Spinal cord (tissue), 9 donors: ENCODE measurements at regions not wholly inside any gene's neighbourhood (a gene's known extent, or its start where the extent isn't known, plus 50 kb on each side); places are given as distances from the start of the nearest gene placed in this dataset.

Experiments used
- DNase-seq, 6 donors: peaks; one replicate each; pipeline versions ENCODE4 v3.0.0 to v3.0.0-alpha.2; 2013 to 2015; ENCODE audit warnings: low spot score in 6 of 6, low read depth in 4 of 6
- H3K27ac ChIP-seq: one replicate; pipeline ENCODE4 v1.5.1; 2013; ENCODE audit warnings: low read depth, low read length, control low read depth
- H3K27me3 ChIP-seq: one replicate; pipeline ENCODE4 v1.6.1; 2013; ENCODE audit warnings: low read length; ENCODE audit not compliant: control insufficient read depth, insufficient read depth
- H3K36me3 ChIP-seq: one replicate; pipeline ENCODE4 v1.6.1; 2013; ENCODE audit warnings: low read length; ENCODE audit not compliant: control insufficient read depth, insufficient read depth
- H3K4me1 ChIP-seq: one replicate; pipeline ENCODE4 v1.6.1; 2013; ENCODE audit warnings: low read length; ENCODE audit not compliant: control insufficient read depth, insufficient read depth
- H3K4me3 ChIP-seq: one replicate; pipeline ENCODE4 v1.5.1; 2013; ENCODE audit warnings: low read depth, low read length, control low read depth
- H3K9me3 ChIP-seq: one replicate; pipeline ENCODE4 v1.6.1; 2013; ENCODE audit warnings: low read length; ENCODE audit not compliant: control insufficient read depth, insufficient read depth
- WGBS: methylation state at CpG from one replicate; pipeline ENCODE4 v1.1.5; 2013; ENCODE audit warnings: missing lambda C conversion rate; ENCODE audit not compliant: insufficient coverage; 5-methylcytosine and 5-hydroxymethylcytosine counted together
- donor health status: healthy.

DNA sequence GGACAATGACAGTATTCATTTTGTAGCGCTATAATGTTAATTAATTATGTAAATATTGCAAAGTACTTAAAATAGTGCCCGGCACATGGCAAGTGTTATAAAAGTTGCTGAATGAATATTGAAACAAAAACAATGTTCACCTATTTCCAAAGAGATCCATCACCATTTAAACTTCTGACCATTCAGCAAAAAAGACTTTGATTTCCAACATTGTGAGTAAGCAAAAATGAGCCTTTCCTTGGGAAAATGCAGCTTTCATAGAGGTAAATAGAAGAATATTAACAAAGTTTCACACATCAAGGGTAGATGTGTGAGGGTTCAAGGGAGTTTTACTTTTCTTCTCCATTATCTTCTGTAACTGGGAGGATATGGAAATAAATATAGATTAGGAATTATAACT, 1089.4 kb upstream of the C9orf72 start:
- no CpG with 5 or more reads among the region's 2 CpGs for WGBS

DNA sequence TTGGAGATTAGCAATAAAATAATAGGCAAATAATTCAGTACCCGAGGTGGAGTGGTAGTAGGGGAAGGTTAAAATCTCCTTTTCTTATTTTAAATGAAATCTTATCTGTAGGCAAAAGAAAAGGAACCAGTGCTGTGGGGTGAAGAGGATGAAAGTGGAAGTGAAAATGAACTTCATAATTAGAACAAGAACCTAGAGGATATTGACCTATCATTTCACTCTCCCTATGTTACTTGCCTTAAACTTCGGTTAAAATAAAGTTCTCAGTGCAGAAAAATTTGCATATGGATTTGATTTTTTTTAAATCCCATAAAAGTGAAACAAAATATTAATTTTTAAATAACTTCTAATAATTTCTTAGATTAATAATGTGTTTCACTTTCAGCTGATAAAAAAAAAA, 1094.9 kb upstream of the C9orf72 start:
- WGBS, result no CpG with 5 or more reads among the region's 2 CpGs
- Histone ChIP-seq H3K27me3 (no peaks in the 10 kb centered on the region), H3K4me3 (no peak overlapping the region), H3K27ac (no peak overlapping the region), H3K9me3 (no peaks in the 10 kb centered on the region), H3K4me1 (no peaks in the 10 kb centered on the region), H3K36me3 (no peaks in the 10 kb centered on the region)
- no peak for DNase-seq

More for the DNA sequence above, 1089.4 kb upstream of the C9orf72 start:
- H3K27me3 ChIP-seq, result no peaks in the 10 kb centered on the region
- H3K36me3 ChIP-seq, result no peaks in the 10 kb centered on the region
- H3K27ac ChIP-seq, result no peak overlapping the region
- no peak overlapping the region for H3K4me3 ChIP-seq
- no peaks in the 10 kb centered on the region for H3K4me1 ChIP-seq
- DNase-seq, result no peak
- no peaks in the 10 kb centered on the region for H3K9me3 ChIP-seq

DNA sequence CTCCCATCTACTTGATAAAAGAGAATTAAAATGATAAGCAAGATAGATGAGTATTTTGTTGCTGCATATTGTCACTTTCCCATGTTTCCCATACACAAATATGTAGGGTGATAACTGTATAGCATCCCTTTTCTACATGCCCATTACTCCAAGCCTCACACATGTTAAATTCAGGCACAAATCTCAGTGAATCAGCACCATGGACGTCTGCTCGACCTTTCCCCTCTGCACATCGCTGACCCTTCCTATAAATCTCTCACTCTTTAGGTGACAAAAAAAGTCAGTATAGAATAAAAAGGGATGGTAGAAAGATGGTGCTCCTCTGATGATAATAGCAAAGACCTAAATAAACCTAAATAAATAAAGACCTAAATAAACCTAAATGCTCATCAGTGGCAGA, 1097.7 kb upstream of the C9orf72 start:
- Histone ChIP-seq H3K4me3 (no peak overlapping the region), H3K36me3 (no peaks in the 10 kb centered on the region), H3K9me3 (no peaks in the 10 kb centered on the region), H3K27me3 (no peaks in the 10 kb centered on the region), H3K4me1 (no peaks in the 10 kb centered on the region), H3K27ac (no peak overlapping the region)
- no peak for DNase-seq
- no CpG with 5 or more reads among the region's 3 CpGs for WGBS

DNA sequence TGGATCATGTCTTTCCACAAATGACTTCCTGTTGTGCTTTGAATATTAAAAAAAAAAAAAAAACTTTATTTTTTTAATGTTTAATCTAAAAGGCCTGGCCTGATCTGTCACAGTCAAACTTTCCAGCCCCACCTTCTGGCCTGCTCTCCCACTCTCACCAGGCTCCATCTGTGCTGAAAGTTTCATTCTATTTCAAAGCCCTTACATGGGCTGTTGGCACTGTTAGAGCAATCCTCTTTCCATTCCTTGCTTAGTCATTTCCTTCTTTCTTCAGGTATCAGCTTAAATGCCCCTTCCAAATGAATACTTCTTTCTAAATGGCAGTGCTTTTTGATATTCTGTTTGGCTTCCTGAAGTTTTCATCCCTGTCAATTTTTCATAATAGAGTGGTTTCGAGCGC, 1104.8 kb upstream of the C9orf72 start:
- Histone ChIP-seq H3K27me3 (no peaks in the 10 kb centered on the region), H3K4me3 (no peak overlapping the region), H3K4me1 (no peaks in the 10 kb centered on the region), H3K36me3 (no peaks in the 10 kb centered on the region), H3K27ac (no peak overlapping the region), H3K9me3 (no peaks in the 10 kb centered on the region)
- no CpG with 5 or more reads among the region's 2 CpGs for WGBS
- DNase-seq, result no peak

DNA sequence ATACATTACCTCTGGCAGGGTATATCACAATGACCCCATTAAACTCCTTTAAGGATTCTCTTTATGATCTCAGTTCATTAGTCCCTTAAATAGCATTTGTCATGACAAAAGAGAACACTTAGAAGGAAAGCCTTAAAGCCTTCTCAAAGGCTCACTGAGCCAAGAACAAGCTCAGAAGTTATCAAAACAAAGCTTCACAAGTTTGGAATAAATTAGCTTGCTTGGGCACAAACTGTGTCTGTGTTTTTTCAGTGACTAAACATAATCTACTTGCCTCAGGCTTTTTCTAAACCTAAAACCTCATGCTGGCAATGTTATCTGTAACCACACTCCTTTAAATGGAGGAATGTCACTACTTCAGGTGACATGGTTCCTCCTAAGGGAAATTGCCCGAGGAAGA, 1114.9 kb upstream of the C9orf72 start:
- no peak overlapping the region for H3K27ac ChIP-seq
- peak in 3 of 6 donors; percentile 4 to 69 (median 25) for DNase-seq
- H3K4me1 ChIP-seq, result no peaks in the 10 kb centered on the region
- no CpG with 5 or more reads among the region's 1 CpG for WGBS
- no peak overlapping the region for H3K4me3 ChIP-seq
- no peaks in the 10 kb centered on the region for H3K36me3 ChIP-seq
- no peaks in the 10 kb centered on the region for H3K9me3 ChIP-seq
- H3K27me3 ChIP-seq, result no peaks in the 10 kb centered on the region

DNA sequence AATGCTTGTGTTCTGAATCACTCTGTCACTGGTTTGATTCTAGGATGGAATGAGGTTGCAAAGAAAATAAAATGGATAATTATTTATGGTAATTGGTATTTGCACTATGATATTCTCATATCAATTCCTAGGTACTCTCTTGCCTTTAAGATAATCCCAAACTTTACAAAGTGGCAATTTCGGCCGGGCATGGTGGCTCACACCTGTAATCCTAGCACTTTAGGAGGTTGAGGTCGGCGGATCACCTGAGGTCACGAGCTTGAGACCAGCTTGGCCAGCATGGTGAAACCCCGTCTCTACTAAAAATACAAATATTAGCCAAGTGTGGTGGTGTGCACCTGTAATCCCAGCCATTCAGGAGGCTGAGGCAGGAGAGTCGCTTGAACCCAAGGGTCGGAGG, 1118.7 kb upstream of the C9orf72 start:
- Histone ChIP-seq H3K4me3 (no peak overlapping the region), H3K27me3 (no peaks in the 10 kb centered on the region), H3K27ac (no peak overlapping the region), H3K4me1 (no peaks in the 10 kb centered on the region), H3K9me3 (no peaks in the 10 kb centered on the region), H3K36me3 (no peaks in the 10 kb centered on the region)
- no peak for DNase-seq
- 98% methylated on average over 4 of the region's 8 CpGs for WGBS

DNA sequence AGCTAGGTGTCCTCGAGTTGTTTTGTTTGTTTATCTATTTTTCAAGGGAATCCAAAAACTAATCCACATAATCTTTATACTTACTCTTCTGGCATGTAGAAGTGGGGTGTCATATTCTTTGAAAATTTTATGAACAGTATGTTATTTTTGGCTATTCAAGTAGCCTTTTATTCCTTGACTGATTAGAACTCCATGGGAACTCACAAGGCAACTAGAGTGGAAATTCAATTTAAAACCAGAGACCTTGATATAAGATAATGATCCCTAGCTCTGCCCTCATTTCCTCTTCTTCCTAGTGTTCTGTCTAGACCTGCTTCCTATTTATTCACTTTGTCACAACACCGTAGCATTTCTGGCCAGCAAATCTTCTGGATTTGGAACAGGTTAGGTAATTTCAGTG, 1123.7 kb upstream of the C9orf72 start:
- no peaks in the 10 kb centered on the region for H3K9me3 ChIP-seq

DNA sequence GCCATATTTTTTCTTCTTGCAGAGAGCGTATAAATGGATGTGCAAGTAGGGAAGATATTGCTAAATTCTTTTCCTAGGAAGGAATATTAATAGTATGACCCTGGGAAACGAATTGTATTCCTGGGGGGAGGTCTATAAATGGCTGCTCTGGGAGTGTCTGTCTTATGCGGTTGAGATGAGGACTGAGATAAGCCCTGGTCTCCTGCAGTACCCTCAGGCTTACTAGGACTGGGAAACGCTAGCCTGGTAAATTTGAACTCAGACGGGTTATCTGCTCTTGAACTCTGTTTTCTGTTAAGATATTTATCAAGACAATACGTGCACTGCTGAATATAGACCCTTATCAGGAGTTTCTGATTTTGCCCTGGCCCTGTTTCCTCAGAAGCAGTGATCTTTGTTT, 1126.4 kb upstream of the C9orf72 start:
- Histone ChIP-seq H3K27ac (no peak overlapping the region), H3K36me3 (no peaks in the 10 kb centered on the region), H3K4me1 (no peaks in the 10 kb centered on the region), H3K4me3 (no peak overlapping the region), H3K9me3 (no peaks in the 10 kb centered on the region), H3K27me3 (no peaks in the 10 kb centered on the region)
- WGBS, result 92% methylated on average over 6 of the region's 6 CpGs
- DNase-seq, result no peak

More for the DNA sequence above, 1123.7 kb upstream of the C9orf72 start:
- Histone ChIP-seq H3K4me1 (no peaks in the 10 kb centered on the region), H3K27me3 (no peaks in the 10 kb centered on the region), H3K36me3 (no peaks in the 10 kb centered on the region), H3K27ac (no peak overlapping the region), H3K4me3 (no peak overlapping the region)
- no peak for DNase-seq
- no CpG with 5 or more reads among the region's 2 CpGs for WGBS

DNA sequence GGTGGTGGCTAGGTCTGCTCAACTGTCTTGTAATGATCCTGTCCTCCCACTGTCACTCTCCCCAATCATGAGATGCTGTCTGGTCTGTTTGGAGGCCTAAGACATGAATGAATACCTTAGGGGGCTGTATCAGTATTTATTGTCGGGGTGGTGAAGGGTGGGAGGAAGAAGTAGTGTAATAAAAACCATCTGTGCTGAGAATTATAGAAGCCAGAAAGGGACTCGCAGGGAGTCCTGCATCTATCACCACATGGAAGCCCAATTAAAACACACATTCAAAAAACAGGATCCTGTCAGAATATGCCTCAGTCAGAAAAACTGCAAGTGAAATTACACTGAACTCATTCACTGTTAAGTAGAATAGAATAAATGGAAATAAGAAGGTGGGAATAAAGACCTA, 1134.3 kb upstream of the C9orf72 start:
- DNase-seq, result peak in 2 of 6 donors; percentile 47 to 71

DNA sequence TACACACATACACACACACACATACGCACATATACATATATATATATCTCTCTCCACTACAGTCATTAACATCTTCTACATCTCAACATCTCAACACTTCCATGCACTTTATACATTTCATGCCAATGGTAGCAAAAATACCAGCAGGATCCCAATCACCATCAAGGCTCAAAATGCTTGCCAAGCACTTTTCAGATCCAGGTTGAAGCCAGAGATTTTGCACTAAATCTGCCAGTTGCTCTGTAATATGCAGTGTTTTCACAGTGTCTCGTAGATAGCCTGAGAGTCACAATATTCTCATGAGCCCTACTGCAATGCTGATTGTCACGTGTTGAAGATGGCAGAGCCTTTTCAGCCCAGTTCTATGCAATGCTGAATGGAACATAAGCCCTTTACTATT, 1140.9 kb upstream of the C9orf72 start:
- H3K36me3 ChIP-seq, result no peaks in the 10 kb centered on the region
- H3K27ac ChIP-seq, result no peak overlapping the region
- H3K4me1 ChIP-seq, result no peaks in the 10 kb centered on the region
- 90% methylated on average over 2 of the region's 3 CpGs for WGBS
- no peaks in the 10 kb centered on the region for H3K27me3 ChIP-seq
- H3K4me3 ChIP-seq, result no peak overlapping the region
- DNase-seq, result peak in 1 of 6 donors; percentile 75
- no peaks in the 10 kb centered on the region for H3K9me3 ChIP-seq

More for the DNA sequence above, 1134.3 kb upstream of the C9orf72 start:
- H3K27ac ChIP-seq, result no peak overlapping the region
- H3K27me3 ChIP-seq, result no peaks in the 10 kb centered on the region
- no peaks in the 10 kb centered on the region for H3K9me3 ChIP-seq
- no CpG with 5 or more reads among the region's 2 CpGs for WGBS
- no peak overlapping the region for H3K4me3 ChIP-seq
- H3K36me3 ChIP-seq, result no peaks in the 10 kb centered on the region
- H3K4me1 ChIP-seq, result no peaks in the 10 kb centered on the region
